ENCODE measurements at regions not wholly inside any gene's neighbourhood (a gene's known extent, or its start where the extent isn't known, plus 50 kb on each side); places are given as distances from the start of the nearest gene placed in this dataset.
"Not testable (repeated sequence)": the region's sequence is repeated elsewhere in the genome, so short reads cannot be mapped to it uniquely, and the experiment has no call there.

DNA sequence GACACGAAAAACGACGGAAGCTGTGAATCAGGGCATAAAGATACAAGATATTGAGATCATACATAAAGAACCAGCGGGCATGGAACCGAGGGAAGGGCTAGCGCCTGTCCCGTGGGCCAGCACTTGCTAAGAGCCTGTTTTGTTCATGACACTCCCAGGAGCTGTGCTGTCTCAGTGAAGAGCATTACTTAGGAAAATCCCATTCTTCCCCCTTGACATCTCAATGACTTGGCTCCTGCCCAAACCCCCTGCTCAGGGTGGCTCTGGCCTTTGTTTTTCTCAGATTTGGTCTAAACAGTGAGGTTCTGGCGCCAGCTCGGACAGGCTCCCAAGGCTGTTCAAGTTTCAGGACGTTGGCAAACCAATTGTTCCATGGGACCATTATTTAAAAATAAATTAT is 79.1 kb upstream of the SEC14L1 start:
- Mint-ChIP-seq H3K27ac (no peak overlapping the region), H3K36me3 (no peaks in the 10 kb centered on the region)
- no peak for ATAC-seq

DNA sequence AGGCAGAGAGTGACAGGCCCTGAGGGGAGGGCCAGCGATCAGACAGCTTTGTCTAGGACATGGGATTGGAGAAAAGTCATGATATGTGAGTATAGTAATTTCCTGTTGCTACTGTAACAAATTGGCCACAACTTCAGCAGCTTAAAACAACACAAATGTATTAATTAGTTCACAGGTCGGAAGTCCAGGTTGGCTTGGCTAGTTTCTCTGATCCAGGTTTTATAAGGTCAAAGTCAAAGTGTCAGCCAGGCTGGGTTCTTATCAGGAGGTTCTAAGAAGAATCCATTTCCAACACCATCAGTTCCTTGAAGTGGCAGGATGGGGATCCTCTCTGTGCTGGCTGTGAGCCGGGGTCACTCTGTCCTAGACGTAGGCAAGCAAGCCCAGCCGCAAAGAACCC is 76.2 kb upstream of the SEC14L1 start:
- no peak overlapping the region for H3K4me3 Mint-ChIP-seq
- peaks cover 5% of the 10 kb centered on the region for H3K4me1 Mint-ChIP-seq
- H3K27ac Mint-ChIP-seq = no peak overlapping the region
- H3K9me3 Mint-ChIP-seq = no peaks in the 10 kb centered on the region
- no peak for DNase-seq (ENCODE audit: low spot score in 2 of 2)
- H3K36me3 Mint-ChIP-seq = no peaks in the 10 kb centered on the region
- ATAC-seq = no peak

More for the DNA sequence above, 79.1 kb upstream of the SEC14L1 start:
- Mint-ChIP-seq H3K9me3 (no peaks in the 10 kb centered on the region), H3K4me3 (no peak overlapping the region), H3K4me1 (peaks cover 2% of the 10 kb centered on the region)
- DNase-seq (ENCODE audit: low spot score in 2 of 2) = no peak

GRCh38 chr17:77066165-77066564 is 74.6 kb upstream of the SEC14L1 start:
- Mint-ChIP-seq H3K4me3 (no peak overlapping the region), H3K4me1 (peaks cover 5% of the 10 kb centered on the region), H3K9me3 (no peaks in the 10 kb centered on the region), H3K36me3 (no peaks in the 10 kb centered on the region), H3K27ac (no peak overlapping the region)
- ATAC-seq = no peak
- DNase-seq (ENCODE audit: low spot score in 2 of 2) = no peak

DNA sequence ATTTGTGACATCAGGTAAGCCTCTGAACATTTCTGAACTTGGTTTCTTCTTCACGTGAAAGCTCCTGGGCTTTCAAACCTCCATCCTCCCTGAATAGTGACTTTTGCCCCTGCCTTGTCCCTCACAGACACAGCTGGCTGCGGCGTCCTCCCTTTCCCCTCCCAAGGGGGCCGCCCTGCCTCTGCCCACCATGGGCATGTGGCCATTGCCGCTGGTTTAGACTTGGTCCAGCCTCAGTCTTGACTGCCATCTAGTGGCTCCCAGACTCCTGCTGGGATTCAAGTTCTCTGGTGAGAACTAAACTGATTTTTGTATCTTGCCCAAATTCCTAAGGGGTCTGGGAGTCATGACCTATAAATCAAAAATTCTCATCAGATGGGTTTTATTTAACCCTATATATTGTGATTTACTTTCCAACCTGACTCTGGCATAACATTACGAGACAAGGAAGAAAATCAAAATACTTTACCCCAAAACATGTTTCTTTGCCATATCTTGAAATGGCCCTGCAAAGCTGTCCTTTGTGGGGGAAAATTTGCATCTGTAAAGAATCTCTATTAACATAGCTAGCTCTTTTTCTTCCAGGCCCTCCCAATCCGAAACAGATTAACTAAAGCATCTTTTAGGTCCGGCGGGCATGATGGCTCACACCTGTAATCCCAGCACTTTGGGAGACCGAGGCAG is 73.9 kb upstream of the SEC14L1 start:
- H3K4me3 Mint-ChIP-seq, H3K36me3 Mint-ChIP-seq, H3K9me3 Mint-ChIP-seq, H3K4me1 Mint-ChIP-seq, H3K27ac Mint-ChIP-seq: not testable (repeated sequence)
- DNase-seq (ENCODE audit: low spot score in 2 of 2) (peak; percentile 21 to 58), ATAC-seq (peak; percentile 66)

DNA sequence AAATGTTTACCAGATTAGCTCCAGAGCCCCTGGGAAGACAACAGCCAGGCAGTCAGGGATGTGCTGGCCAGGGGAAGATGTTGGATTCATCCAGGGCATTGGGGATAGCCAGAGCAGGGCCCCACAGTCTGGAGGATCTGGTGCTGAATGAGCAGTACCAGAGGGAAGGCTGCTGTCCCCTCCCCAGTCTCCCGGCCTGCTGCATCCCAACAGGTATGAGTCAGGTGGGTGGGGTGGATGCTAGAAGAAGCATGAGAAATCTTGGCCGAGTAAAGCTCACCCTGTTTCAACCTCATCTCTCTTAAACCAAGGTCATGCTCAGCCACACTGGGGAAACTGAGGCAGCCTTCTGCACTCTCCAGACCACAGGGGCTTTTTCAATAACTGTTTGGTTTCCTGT is 71.9 kb upstream of the SEC14L1 start:
- H3K36me3 Mint-ChIP-seq = no peaks in the 10 kb centered on the region
- DNase-seq (ENCODE audit: low spot score in 2 of 2) = no peak
- ATAC-seq = no peak
- no peaks in the 10 kb centered on the region for H3K9me3 Mint-ChIP-seq
- H3K4me3 Mint-ChIP-seq = no peak overlapping the region
- H3K27ac Mint-ChIP-seq = no peak overlapping the region
- H3K4me1 Mint-ChIP-seq = peaks cover 5% of the 10 kb centered on the region

- H3K4me3 Mint-ChIP-seq = no peak overlapping the region
- peaks cover 5% of the 10 kb centered on the region for H3K4me1 Mint-ChIP-seq
- no peaks in the 10 kb centered on the region for H3K9me3 Mint-ChIP-seq
- ATAC-seq = no peak
- no peak overlapping the region for H3K27ac Mint-ChIP-seq
- no peak for DNase-seq (ENCODE audit: low spot score in 2 of 2)
- H3K36me3 Mint-ChIP-seq = no peaks in the 10 kb centered on the region
Observed at GRCh38 chr17:77070888-77071279, 69.9 kb upstream of the SEC14L1 start.

GRCh38 chr17:77071925-77072490 is 68.8 kb upstream of the SEC14L1 start:
- no peaks in the 10 kb centered on the region for H3K9me3 Mint-ChIP-seq
- no peak overlapping the region for H3K27ac Mint-ChIP-seq
- H3K4me1 Mint-ChIP-seq = no peaks in the 10 kb centered on the region
- ATAC-seq = no peak
- no peak for DNase-seq (ENCODE audit: low spot score in 2 of 2)
- no peak overlapping the region for H3K4me3 Mint-ChIP-seq
- H3K36me3 Mint-ChIP-seq = no peaks in the 10 kb centered on the region

DNA sequence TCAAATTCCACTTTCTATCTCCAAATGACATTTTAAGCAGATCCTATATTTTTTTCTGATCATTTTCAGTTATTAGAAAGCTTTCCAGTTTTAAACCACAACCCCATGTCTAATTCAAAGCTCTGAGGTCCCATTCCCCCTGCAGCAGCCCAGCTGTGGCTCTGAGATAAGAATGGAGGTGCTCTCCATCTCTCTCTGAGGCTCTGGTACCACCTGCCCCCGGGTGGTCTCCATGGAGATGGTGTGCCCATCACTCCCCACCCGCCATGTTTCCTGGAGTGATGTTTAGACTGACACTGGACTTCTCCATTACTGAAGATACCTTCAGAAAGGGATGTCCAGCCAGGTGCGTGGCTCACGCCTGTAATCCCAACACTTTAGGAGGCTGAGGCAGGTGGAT is 68.1 kb upstream of the SEC14L1 start:
- DNase-seq (ENCODE audit: low spot score in 2 of 2) = no peak
- Mint-ChIP-seq H3K9me3 (no peaks in the 10 kb centered on the region), H3K27ac (no peak overlapping the region), H3K4me1 (no peaks in the 10 kb centered on the region), H3K4me3 (no peak overlapping the region), H3K36me3 (no peaks in the 10 kb centered on the region)
- no peak for ATAC-seq

GRCh38 chr17:77074681-77075080 is 66.1 kb upstream of the SEC14L1 start:
- Mint-ChIP-seq H3K4me1 (no peaks in the 10 kb centered on the region), H3K4me3 (no peak overlapping the region), H3K36me3 (no peaks in the 10 kb centered on the region), H3K27ac (no peak overlapping the region), H3K9me3 (no peaks in the 10 kb centered on the region)
- DNase-seq (ENCODE audit: low spot score in 2 of 2) (no peak), ATAC-seq (no peak)

DNA sequence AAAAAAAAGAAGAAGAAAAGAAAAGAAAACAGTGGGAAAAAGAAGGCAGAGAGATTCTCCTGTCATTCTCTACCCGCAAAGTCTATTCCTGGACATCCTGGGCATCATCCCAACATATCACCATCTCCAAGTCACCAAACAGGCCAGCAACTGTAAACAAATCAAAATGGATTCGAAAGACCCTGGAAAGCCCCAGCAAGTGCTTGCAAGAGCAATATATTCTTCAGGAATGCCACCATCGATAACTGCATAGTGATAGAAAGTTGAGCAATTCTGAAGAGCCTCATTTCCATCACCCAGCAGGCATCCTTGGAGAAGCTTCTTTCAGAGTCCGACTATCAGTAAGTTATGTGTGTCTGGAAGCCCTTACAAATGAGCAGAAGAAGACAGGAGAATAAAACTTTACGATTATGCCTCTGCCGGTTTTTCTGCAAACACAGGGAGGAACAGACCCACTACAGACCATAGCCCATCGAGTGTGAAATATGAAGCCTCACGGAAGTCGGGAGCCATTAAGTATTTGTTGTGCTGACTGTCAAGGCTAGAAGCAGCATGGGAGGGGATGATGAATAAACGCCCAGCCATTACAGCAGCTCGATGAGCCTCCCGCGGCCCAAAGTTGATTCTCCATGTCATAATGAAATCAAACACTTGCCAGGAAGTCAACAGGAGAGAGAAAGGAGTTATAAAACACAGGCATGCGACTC is 64.5 kb upstream of the SEC14L1 start:
- DNase-seq (ENCODE audit: low spot score in 2 of 2) (no peak), ATAC-seq (no peak)
- Mint-ChIP-seq H3K4me1 (no peaks in the 10 kb centered on the region), H3K36me3 (no peaks in the 10 kb centered on the region), H3K9me3 (no peaks in the 10 kb centered on the region), H3K27ac (no peak overlapping the region), H3K4me3 (no peak overlapping the region)

DNA sequence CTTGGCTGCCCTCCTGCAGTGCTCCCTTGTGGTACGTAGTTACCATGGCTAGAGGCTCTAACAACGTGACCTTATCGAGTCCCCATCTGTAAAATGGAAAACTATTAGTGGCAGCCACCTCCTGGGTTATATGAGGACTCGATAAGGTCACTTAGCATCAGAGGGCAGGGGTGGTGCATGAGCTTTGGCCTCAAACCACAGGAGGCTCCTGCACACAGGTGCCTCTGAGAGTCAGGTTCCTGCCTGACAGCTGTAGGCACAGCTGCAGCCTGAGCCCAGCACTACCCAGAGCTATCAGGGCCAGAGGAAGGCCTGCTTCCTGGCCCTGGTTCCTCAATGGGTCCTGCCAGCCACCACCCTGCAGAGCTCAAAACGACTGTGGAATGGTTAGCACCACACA is 57.2 kb upstream of the SEC14L1 start:
- no peak overlapping the region for H3K4me3 Mint-ChIP-seq
- H3K27ac Mint-ChIP-seq = no peak overlapping the region
- H3K36me3 Mint-ChIP-seq = peaks cover 3% of the 10 kb centered on the region
- no peak for DNase-seq (ENCODE audit: low spot score in 2 of 2)
- H3K4me1 Mint-ChIP-seq = peaks cover 19% of the 10 kb centered on the region
- H3K9me3 Mint-ChIP-seq = peaks cover 2% of the 10 kb centered on the region
- ATAC-seq = no peak

DNA sequence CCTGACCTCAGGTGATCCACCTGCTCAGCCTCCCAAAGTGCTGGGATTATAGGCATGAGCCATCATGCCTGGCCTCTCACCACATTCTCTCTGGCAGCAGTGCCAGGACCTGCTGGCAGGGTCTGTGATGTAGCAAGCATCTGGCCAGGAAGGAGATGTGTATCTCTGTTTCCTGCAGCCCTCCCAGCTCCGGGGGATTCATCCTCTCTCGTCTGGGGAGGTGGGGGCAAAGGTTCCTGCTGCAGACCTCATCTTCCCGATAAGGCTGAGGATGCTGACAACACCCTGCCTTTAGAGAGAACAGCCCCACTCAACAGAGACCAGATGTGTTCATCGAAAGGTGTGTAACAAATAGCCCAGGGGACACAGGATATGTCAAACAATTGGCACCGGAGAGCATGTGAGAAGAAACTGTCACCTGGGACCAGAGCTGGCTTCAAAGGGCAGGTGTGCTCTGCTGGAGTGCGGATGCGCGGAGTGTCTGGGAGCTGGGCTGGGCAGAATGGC is 54.8 kb upstream of the SEC14L1 start:
- no peak overlapping the region for H3K27ac Mint-ChIP-seq
- H3K4me3 Mint-ChIP-seq = peak overlapping the region; percentile 26
- peaks cover 38% of the 10 kb centered on the region for H3K4me1 Mint-ChIP-seq
- peaks cover 28% of the 10 kb centered on the region for H3K36me3 Mint-ChIP-seq
- DNase-seq (ENCODE audit: low spot score in 2 of 2) = no peak
- no peak for ATAC-seq
- peaks cover 2% of the 10 kb centered on the region for H3K9me3 Mint-ChIP-seq

GRCh38 chr17:77086433-77087010 is 54.2 kb upstream of the SEC14L1 start:
- DNase-seq (ENCODE audit: low spot score in 2 of 2) (peak; percentile 89 to 95), ATAC-seq (peak; percentile 60)
- H3K36me3 Mint-ChIP-seq = peaks cover 33% of the 10 kb centered on the region
- peaks cover 2% of the 10 kb centered on the region for H3K9me3 Mint-ChIP-seq
- peaks cover 38% of the 10 kb centered on the region for H3K4me1 Mint-ChIP-seq
- peak overlapping the region; percentile 26 for H3K4me3 Mint-ChIP-seq
- H3K27ac Mint-ChIP-seq = no peak overlapping the region

DNA sequence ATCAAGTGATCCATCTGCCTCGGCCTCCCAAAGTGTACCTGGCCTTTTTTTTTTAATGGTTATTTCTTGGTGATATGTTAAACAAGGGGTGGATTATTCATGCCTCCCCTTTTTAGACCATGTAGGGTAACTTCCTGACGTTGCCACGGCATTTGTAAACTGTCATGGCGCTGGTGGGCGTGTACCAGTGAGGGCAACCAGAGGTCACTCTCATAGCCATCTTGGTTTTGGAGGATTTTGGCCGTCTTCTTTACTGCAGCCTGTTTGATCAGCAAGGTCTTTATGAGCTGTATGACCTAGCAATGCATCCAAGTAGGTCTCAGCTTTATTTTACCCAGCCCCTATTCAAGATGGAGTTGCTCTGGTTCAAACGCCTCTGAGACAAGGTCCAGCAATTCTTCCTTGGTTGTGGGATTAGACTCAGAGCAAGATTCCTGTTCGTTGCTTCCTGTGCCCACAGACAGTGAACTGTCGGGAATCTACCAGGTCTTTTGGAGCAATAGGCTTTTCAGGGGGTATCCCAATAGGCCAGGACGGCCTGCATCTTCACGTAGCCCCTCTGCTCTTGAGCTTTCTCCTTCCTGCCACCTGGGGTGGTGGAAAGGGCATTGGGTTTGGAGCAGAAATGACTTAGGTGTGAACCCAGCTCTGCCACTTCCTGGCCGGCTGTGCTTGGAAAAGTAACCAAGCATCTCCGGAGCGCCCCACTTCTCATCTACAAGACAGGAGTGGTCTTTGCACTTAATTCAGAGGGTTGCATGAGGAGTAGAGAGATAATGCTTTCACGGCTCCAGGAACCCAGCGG is 52.9 kb upstream of the SEC14L1 start:
- no peak for DNase-seq (ENCODE audit: low spot score in 2 of 2)
- Mint-ChIP-seq H3K27ac (peak overlapping the region; percentile 99), H3K4me3 (peak overlapping the region; percentile 97), H3K36me3 (peaks cover 47% of the 10 kb centered on the region), H3K9me3 (peaks cover 2% of the 10 kb centered on the region), H3K4me1 (peaks cover 45% of the 10 kb centered on the region)
- no peak for ATAC-seq

All from stimulated activated effector memory CD8-positive, alpha-beta T cell treated with anti-CD3 and anti-CD28 coated beads, Interleukin-12 subunit alpha, Interleukin-12 subunit beta, amount 100 ng/mL, for 72 hours (primary cell).